HG02588 (cell line): ENCODE measurements at regions not wholly inside any gene's neighbourhood (a gene's known extent, or its start where the extent isn't known, plus 50 kb on each side); places are given as distances from the start of the nearest gene placed in this dataset.
"Not testable (repeated sequence)": the region's sequence is repeated elsewhere in the genome, so short reads cannot be mapped to it uniquely, and the experiment has no call there.

Source experiments
- ATAC-seq: cut with Tn5 transposase; IDR thresholded peaks from one replicate; pipeline ENCODE4 v1.9.1; 2021; ENCODE audit warnings: mild to moderate bottlenecking, moderate library complexity; ENCODE audit not compliant: unreplicated experiment

GRCh38 chr2:17460371-17461086, 57.7 kb downstream of the RAD51AP2 start:
- ATAC-seq, result no peak

GRCh38 chr2:17455343-17455742, 62.9 kb downstream of the RAD51AP2 start:
- ATAC-seq, result no peak

- ATAC-seq, result not testable (repeated sequence)
Observed at GRCh38 chr2:17446191-17446590, 72.0 kb downstream of the RAD51AP2 start.

- ATAC-seq, result no peak
Observed at GRCh38 chr2:17445744-17446143, 72.5 kb downstream of the RAD51AP2 start.

GRCh38 chr2:17442334-17442733, 75.9 kb downstream of the RAD51AP2 start:
- ATAC-seq, result no peak

- ATAC-seq, result no peak
Observed at GRCh38 chr2:17441790-17442189, 76.5 kb downstream of the RAD51AP2 start.

- ATAC-seq, result no peak
Observed at GRCh38 chr2:17441055-17441771, 77.0 kb downstream of the RAD51AP2 start.

- no peak for ATAC-seq
Observed at GRCh38 chr2:17430326-17430725, 87.9 kb downstream of the RAD51AP2 start.

GRCh38 chr2:17429130-17429529, 89.1 kb downstream of the RAD51AP2 start:
- ATAC-seq, result no peak

GRCh38 chr2:17427401-17427800, 90.8 kb downstream of the RAD51AP2 start:
- ATAC-seq, result no peak

GRCh38 chr2:17426743-17427142, 91.5 kb downstream of the RAD51AP2 start:
- ATAC-seq, result no peak

- ATAC-seq, result no peak
Observed at GRCh38 chr2:17422061-17422460, 96.2 kb downstream of the RAD51AP2 start.

GRCh38 chr2:17416884-17417391, 101.3 kb downstream of the RAD51AP2 start:
- no peak for ATAC-seq

GRCh38 chr2:17413036-17413435, 105.2 kb downstream of the RAD51AP2 start:
- ATAC-seq, result no peak

- ATAC-seq, result no peak
Observed at GRCh38 chr2:17401096-17401495, 117.1 kb downstream of the RAD51AP2 start.

- no peak for ATAC-seq
Observed at GRCh38 chr2:17398770-17399169, 119.5 kb downstream of the RAD51AP2 start.

- ATAC-seq, result no peak
Observed at GRCh38 chr2:17388798-17389197, 129.4 kb downstream of the RAD51AP2 start.

- ATAC-seq, result no peak
Observed at GRCh38 chr2:17387591-17387990, 130.6 kb downstream of the RAD51AP2 start.

GRCh38 chr2:17386771-17387170, 131.5 kb downstream of the RAD51AP2 start:
- no peak for ATAC-seq

- ATAC-seq, result no peak
Observed at GRCh38 chr2:17380003-17380402, 138.2 kb downstream of the RAD51AP2 start.

- no peak for ATAC-seq
Observed at GRCh38 chr2:17375262-17375661, 143.0 kb downstream of the RAD51AP2 start.

- no peak for ATAC-seq
Observed at GRCh38 chr2:17373741-17374140, 144.5 kb downstream of the RAD51AP2 start.
